ENCODE measurements at regions not wholly inside any gene's neighbourhood (a gene's known extent, or its start where the extent isn't known, plus 50 kb on each side); places are given as distances from the start of the nearest gene placed in this dataset.

- TF ChIP-seq EP300 (IDR thresholded peaks at IDR 0.05) (no peak), CTCF (IDR thresholded peaks at IDR 0.05) (no peak), POLR2AphosphoS5 (IDR thresholded peaks at IDR 0.05) (no peak), POLR2A (IDR thresholded peaks at IDR 0.05) (no peak)
Observed at GRCh38 chr19:56917529-56917928, 77.0 kb upstream of the PEG3 start.
